ENCODE measurements at regions not wholly inside any gene's neighbourhood (a gene's known extent, or its start where the extent isn't known, plus 50 kb on each side); places are given as distances from the start of the nearest gene placed in this dataset.
A peak's percentile ranks its signal among the peaks of the same experiment; 100 is the strongest.

DNA sequence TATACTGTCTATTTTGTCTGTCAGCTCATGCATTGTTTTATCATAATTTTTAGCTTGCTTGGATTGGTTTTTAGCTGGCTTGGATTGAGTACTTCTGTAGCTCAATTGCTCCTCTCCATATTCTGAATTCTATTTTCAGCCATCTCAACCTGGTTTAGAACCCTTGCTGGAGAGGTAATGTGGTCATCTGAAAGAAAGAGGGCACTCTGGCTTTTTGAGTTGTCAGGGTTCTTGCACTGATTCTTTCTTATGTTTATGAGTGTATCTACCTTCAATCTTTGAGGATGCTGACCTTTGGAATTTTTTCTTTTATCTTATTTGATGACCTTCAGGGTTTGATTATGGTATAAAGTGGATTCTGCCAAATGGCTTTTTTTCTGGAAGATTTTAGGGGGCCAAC, 632.7 kb upstream of the ID4 start:
- H3K9ac ChIP-seq (ENCODE audit: low read length), result no peak overlapping the region
- TF ChIP-seq EZH2phosphoT487 (IDR thresholded peaks at IDR 0.05; ENCODE audit: borderline replicate concordance, low read length), result no peak
- no peak for TF ChIP-seq EZH2 (IDR thresholded peaks at IDR 0.05; ENCODE audit: low read length, unreplicated experiment)
- TF ChIP-seq, protein P1, sequence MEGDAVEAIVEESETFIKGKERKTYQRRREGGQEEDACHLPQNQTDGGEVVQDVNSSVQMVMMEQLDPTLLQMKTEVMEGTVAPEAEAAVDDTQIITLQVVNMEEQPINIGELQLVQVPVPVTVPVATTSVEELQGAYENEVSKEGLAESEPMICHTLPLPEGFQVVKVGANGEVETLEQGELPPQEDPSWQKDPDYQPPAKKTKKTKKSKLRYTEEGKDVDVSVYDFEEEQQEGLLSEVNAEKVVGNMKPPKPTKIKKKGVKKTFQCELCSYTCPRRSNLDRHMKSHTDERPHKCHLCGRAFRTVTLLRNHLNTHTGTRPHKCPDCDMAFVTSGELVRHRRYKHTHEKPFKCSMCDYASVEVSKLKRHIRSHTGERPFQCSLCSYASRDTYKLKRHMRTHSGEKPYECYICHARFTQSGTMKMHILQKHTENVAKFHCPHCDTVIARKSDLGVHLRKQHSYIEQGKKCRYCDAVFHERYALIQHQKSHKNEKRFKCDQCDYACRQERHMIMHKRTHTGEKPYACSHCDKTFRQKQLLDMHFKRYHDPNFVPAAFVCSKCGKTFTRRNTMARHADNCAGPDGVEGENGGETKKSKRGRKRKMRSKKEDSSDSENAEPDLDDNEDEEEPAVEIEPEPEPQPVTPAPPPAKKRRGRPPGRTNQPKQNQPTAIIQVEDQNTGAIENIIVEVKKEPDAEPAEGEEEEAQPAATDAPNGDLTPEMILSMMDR (conservative IDR thresholded peaks at IDR 0.05; ENCODE audit: low read depth, low read length), result peak; percentile 56
- POLR2A ChIA-PET (ENCODE audit: unreplicated experiment), result no interaction called here
- H3K27me3 ChIP-seq (ENCODE audit: low read length), result no peaks in the 10 kb centered on the region
- H3K4me2 ChIP-seq (ENCODE audit: low read length), result no peak overlapping the region
- intact Hi-C loops (cut with micrococcal nuclease), result loop anchor here (1.0 to 10.0 kb wide), 3 partner anchors 118 to 646 kb away; no protein-coding TSS in a partner anchor
- BruUV-seq (replicated peaks), result no TSS peak
- DNase-seq, result peak; percentile 28
- ATAC-seq, result no peak
- H3K79me2 ChIP-seq (ENCODE audit: low read length), result no peaks in the 10 kb centered on the region
- H3K36me3 ChIP-seq (ENCODE audit: low read depth, low read length), result no peaks in the 10 kb centered on the region
- H3K27ac ChIP-seq (ENCODE audit: low read length), result no peak overlapping the region
- H2AFZ ChIP-seq (ENCODE audit: low read length), result no peak overlapping the region
- peaks cover 6% of the 10 kb centered on the region for H3K4me1 ChIP-seq (ENCODE audit: insufficient read depth, low read length)
- CTCF ChIA-PET, result no interaction called here
- peaks cover 3% of the 10 kb centered on the region for H3F3A ChIP-seq (ENCODE audit: low read length, unreplicated experiment)
- no peaks in the 10 kb centered on the region for H4K20me1 ChIP-seq (ENCODE audit: low read length)
- no peaks in the 10 kb centered on the region; the same call in 1 of the 2 replicates for H3K9me3 ChIP-seq (ENCODE audit: low read length)
- H3K4me3 ChIP-seq (ENCODE audit: low read length), result no peak overlapping the region
- no peaks in the 10 kb centered on the region for H3K9me2 ChIP-seq (replicated peaks; ENCODE audit: low read length)

DNA sequence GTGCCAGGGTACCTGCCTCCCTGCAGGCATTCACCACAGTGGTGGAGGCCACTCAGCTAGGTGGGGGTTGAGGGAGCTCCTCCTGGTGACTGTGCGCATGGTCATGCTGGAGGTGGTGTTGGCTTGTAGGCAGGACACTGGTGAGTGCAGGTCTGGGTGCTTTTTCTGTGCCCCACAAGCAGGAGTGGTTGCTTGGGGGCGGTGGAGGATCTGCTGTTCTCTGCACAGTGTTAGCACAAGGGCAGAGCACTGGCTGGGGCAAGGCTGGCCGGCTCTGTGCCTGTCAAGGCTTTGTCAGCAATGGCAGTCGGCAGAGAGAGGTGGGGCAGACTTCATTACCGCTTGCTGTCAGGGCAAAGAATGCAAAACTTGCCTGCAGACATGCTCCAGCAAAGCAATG, 632.1 kb upstream of the ID4 start:
- Histone ChIP-seq H3K27me3 (ENCODE audit: low read length) (no peaks in the 10 kb centered on the region), H3K9me2 (replicated peaks; ENCODE audit: low read length) (no peaks in the 10 kb centered on the region), H3K9ac (ENCODE audit: low read length) (no peak overlapping the region), H2AFZ (ENCODE audit: low read length) (no peak overlapping the region), H4K20me1 (ENCODE audit: low read length) (no peaks in the 10 kb centered on the region), H3K9me3 (ENCODE audit: low read length) (no peaks in the 10 kb centered on the region; the same call in 1 of the 2 replicates), H3K4me2 (ENCODE audit: low read length) (no peak overlapping the region), H3K27ac (ENCODE audit: low read length) (no peak overlapping the region), H3K4me1 (ENCODE audit: insufficient read depth, low read length) (peaks cover 13% of the 10 kb centered on the region), H3K36me3 (ENCODE audit: low read depth, low read length) (no peaks in the 10 kb centered on the region), H3K4me3 (ENCODE audit: low read length) (no peak overlapping the region), H3F3A (ENCODE audit: low read length, unreplicated experiment) (peaks cover 5% of the 10 kb centered on the region), H3K79me2 (ENCODE audit: low read length) (no peaks in the 10 kb centered on the region)
- intact Hi-C loops (cut with micrococcal nuclease), result loop anchor here (2.0 to 10.0 kb wide), 2 partner anchors 250 to 646 kb away; no protein-coding TSS in a partner anchor
- ChIA-PET CTCF (no interaction called here), POLR2A (ENCODE audit: unreplicated experiment) (no interaction called here)
- no TSS peak for BruUV-seq (replicated peaks)
- no peak for TF ChIP-seq EZH2 (IDR thresholded peaks at IDR 0.05; ENCODE audit: low read length, unreplicated experiment)
- TF ChIP-seq EZH2phosphoT487 (IDR thresholded peaks at IDR 0.05; ENCODE audit: borderline replicate concordance, low read length), result no peak
- TF ChIP-seq, protein P1 (conservative IDR thresholded peaks at IDR 0.05; ENCODE audit: low read depth, low read length), result no peak
- ATAC-seq (no peak), DNase-seq (no peak)

DNA sequence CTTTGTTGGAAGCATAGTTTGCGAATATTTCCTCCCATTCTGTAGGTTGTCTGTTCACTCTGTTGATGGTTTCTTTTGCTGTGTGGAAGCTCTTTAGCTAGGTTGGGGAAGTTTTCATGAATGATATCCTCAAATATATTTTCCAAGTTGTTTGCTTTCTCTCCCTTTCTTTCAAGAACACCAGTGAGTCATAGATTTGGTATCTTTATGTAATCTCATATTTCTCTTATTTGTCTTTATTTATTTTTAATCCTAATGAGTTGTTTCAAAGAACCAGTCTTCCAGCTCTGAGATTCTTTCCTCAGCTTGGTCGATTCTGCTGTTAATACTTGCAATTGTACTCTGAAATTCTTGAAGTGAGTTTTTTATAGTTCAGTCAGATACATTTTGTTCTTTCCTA, 628.0 kb upstream of the ID4 start:
- Histone ChIP-seq H4K20me1 (ENCODE audit: low read length) (no peaks in the 10 kb centered on the region), H3K9me3 (ENCODE audit: low read length) (no peaks in the 10 kb centered on the region; the same call in 1 of the 2 replicates), H3K4me1 (ENCODE audit: insufficient read depth, low read length) (peaks cover 14% of the 10 kb centered on the region), H3K79me2 (ENCODE audit: low read length) (no peaks in the 10 kb centered on the region), H3K4me2 (ENCODE audit: low read length) (peak overlapping the region; percentile 29), H3K27ac (ENCODE audit: low read length) (peak overlapping the region; percentile 32), H3K36me3 (ENCODE audit: low read depth, low read length) (no peaks in the 10 kb centered on the region), H3K27me3 (ENCODE audit: low read length) (no peaks in the 10 kb centered on the region), H3K4me3 (ENCODE audit: low read length) (no peak overlapping the region), H3F3A (ENCODE audit: low read length, unreplicated experiment) (peaks cover 5% of the 10 kb centered on the region), H2AFZ (ENCODE audit: low read length) (no peak overlapping the region), H3K9me2 (replicated peaks; ENCODE audit: low read length) (no peaks in the 10 kb centered on the region), H3K9ac (ENCODE audit: low read length) (no peak overlapping the region)
- BruUV-seq (replicated peaks), result no TSS peak
- TF ChIP-seq EZH2phosphoT487 (IDR thresholded peaks at IDR 0.05; ENCODE audit: borderline replicate concordance, low read length) (no peak), EZH2 (IDR thresholded peaks at IDR 0.05; ENCODE audit: low read length, unreplicated experiment) (no peak)
- TF ChIP-seq, protein P1 (conservative IDR thresholded peaks at IDR 0.05; ENCODE audit: low read depth, low read length), result no peak
- CTCF ChIA-PET, result interaction anchor here (0.6 to 0.8 kb wide), 3 partner anchors 113 to 734 kb away, joined by 3 to 4 read pairs (median 3); no protein-coding TSS in a partner anchor
- ATAC-seq, result peak; percentile 69
- DNase-seq, result peak; percentile 81
- intact Hi-C loops (cut with micrococcal nuclease), result loop anchor here (10.0 kb wide), 1 partner anchor 246 kb away; no protein-coding TSS in a partner anchor
- POLR2A ChIA-PET (ENCODE audit: unreplicated experiment), result no interaction called here

All from PC-3 (cell line).